H1 (cell line): ENCODE measurements at regions not wholly inside any gene's neighbourhood (a gene's known extent, or its start where the extent isn't known, plus 50 kb on each side); places are given as distances from the start of the nearest gene placed in this dataset.
"Not testable (repeated sequence)": the region's sequence is repeated elsewhere in the genome, so short reads cannot be mapped to it uniquely, and the experiment has no call there.

Experiments
- CTCF ChIA-PET: fragments of 300-600 bp; sonication (Branson Sonifier 250); formaldehyde crosslinking; loops from one replicate; lab custom pipeline; 2021; ENCODE audit not compliant: partially characterized antibody; lab: Charles Lee
- POLR2A ChIA-PET: fragments of 300-600 bp; sonication (Branson Sonifier 250); formaldehyde crosslinking; loops from one replicate; lab custom pipeline; 2021; ENCODE audit warnings: inconsistent platforms; ENCODE audit not compliant: partially characterized antibody; lab: Charles Lee
- DNase-seq, 2 experiments: peaks; one replicate each; pipeline versions ENCODE4 v3.0.0 to v3.0.0-alpha.2; 2010 to 2022; ENCODE audit warnings: low spot score in 2 of 2, low read depth in 1 of 2, mixed read lengths in 1 of 2
- FAIRE-seq: peaks from 2 replicates; lab custom pipeline; 2011; peaks lifted over from hg19 to GRCh38; lab: Jason Lieb, UNC
- H2AFZ ChIP-seq: 2 replicates; pipeline ENCODE4 v1.8.1; 2012; ENCODE audit warnings: low read length, inconsistent platforms
- H2AK5ac ChIP-seq: 2 replicates; pipeline ENCODE4 v1.6.1; 2013; ENCODE audit warnings: low read depth, low read length
- H2BK120ac ChIP-seq: replicated peaks from 2 replicates; pipeline ENCODE3; 2013; ENCODE audit warnings: low read depth, low read length, inconsistent platforms
- H2BK12ac ChIP-seq: 2 replicates; pipeline ENCODE4 v1.6.1; 2013; ENCODE audit warnings: low read depth, low read length
- H2BK15ac ChIP-seq: 2 replicates; pipeline ENCODE4 v1.6.1; 2013; ENCODE audit warnings: low read length
- H2BK20ac ChIP-seq: 2 replicates; pipeline ENCODE4 v1.6.1; 2013; ENCODE audit warnings: low read length
- H2BK5ac ChIP-seq: 2 replicates; pipeline ENCODE4 v1.6.1; 2013; ENCODE audit warnings: low read depth, low read length
- H3K14ac ChIP-seq: 2 replicates; pipeline ENCODE4 v1.6.1; 2013; ENCODE audit warnings: inconsistent platforms; ENCODE audit not compliant: insufficient read length
- H3K18ac ChIP-seq: 2 replicates; pipeline ENCODE4 v1.6.1; 2013; ENCODE audit warnings: low read length; ENCODE audit errors: extremely low read depth
- H3K23ac ChIP-seq: 2 replicates; pipeline ENCODE4 v1.6.1; 2013; ENCODE audit warnings: inconsistent platforms; ENCODE audit not compliant: insufficient read length
- H3K23me2 ChIP-seq: 2 replicates; pipeline ENCODE4 v1.6.1; 2013; ENCODE audit warnings: low read depth, low read length
- H3K27ac ChIP-seq: 2 replicates; pipeline ENCODE4 v1.6.1; 2011; ENCODE audit warnings: low read depth, low read length, inconsistent platforms
- H3K27me3 ChIP-seq, 4 experiments: replicated peaks in 1 of 4; 1 replicate in 1 of 4; 2 replicates in 3 of 4; pipeline versions ENCODE4 v1.6.1 to v1.8.1; 2011 to 2013; ENCODE audit warnings: low read length in 3 of 4, mild to moderate bottlenecking in 3 of 4, inconsistent platforms in 2 of 4, mixed read lengths in 2 of 4, moderate library complexity in 1 of 4; ENCODE audit not compliant: control insufficient read depth in 3 of 4, insufficient read depth in 3 of 4; ENCODE audit errors: extremely low read depth in 1 of 4
- H3K36me3 ChIP-seq, 4 experiments: 2 replicates each; pipeline versions ENCODE4 v1.6.1 to v1.8.1; 2011 to 2013; ENCODE audit warnings: mild to moderate bottlenecking in 4 of 4, low read length in 3 of 4, moderate library complexity in 2 of 4, control low read depth in 1 of 4, inconsistent platforms in 1 of 4; ENCODE audit not compliant: insufficient read depth in 4 of 4, control insufficient read depth in 2 of 4
- H3K4ac ChIP-seq: replicated peaks from 2 replicates; pipeline ENCODE3; 2013; ENCODE audit warnings: low read length, low read depth, mixed read lengths, inconsistent platforms; ENCODE audit not compliant: insufficient read length
- H3K4me1 ChIP-seq, 4 experiments: replicated peaks in 1 of 4; 1 replicate in 1 of 4; 2 replicates in 3 of 4; pipeline versions ENCODE4 v1.6.1 to v1.8.1; 2011 to 2013; ENCODE audit warnings: low read length in 3 of 4, inconsistent platforms in 2 of 4, mixed read lengths in 1 of 4; ENCODE audit not compliant: insufficient read depth in 4 of 4, control insufficient read depth in 3 of 4
- H3K4me2 ChIP-seq, 2 experiments: 2 replicates each; pipeline versions ENCODE4 v1.6.1 to v1.8.1; 2011 to 2013; ENCODE audit warnings: low read depth in 2 of 2, low read length in 2 of 2, control low read depth in 1 of 2, inconsistent platforms in 1 of 2, mild to moderate bottlenecking in 1 of 2; ENCODE audit not compliant: insufficient read depth in 1 of 2
- H3K4me3 ChIP-seq, 4 experiments: fragments of 200-600, 300-600 bp in 1 of 4; sonication (generic), shearing (Covaris generic), sonication (Bioruptor Twin) in 1 of 4; 2 replicates each; pipeline versions ENCODE4 v1.5.1 to v1.8.1; 2011 to 2016; ENCODE audit warnings: low read length in 4 of 4, low read depth in 3 of 4, control low read depth in 2 of 4, inconsistent platforms in 2 of 4, mild to moderate bottlenecking in 2 of 4, mixed read lengths in 1 of 4, moderate library complexity in 1 of 4; ENCODE audit not compliant: insufficient read depth in 2 of 4; ENCODE audit errors: extremely low read depth in 1 of 4
- H3K56ac ChIP-seq: replicated peaks from 2 replicates; pipeline ENCODE3; 2013; ENCODE audit warnings: low read depth, mild to moderate bottlenecking, mixed read lengths, low read length, inconsistent platforms; ENCODE audit not compliant: insufficient read length
- H3K79me1 ChIP-seq: 2 replicates; pipeline ENCODE4 v1.6.1; 2013; ENCODE audit warnings: low read depth, low read length, control low read depth
- H3K79me2 ChIP-seq, 2 experiments: 2 replicates each; pipeline versions ENCODE4 v1.6.1 to v1.8.1; 2012 to 2013; ENCODE audit warnings: low read length in 2 of 2, mild to moderate bottlenecking in 2 of 2, inconsistent platforms in 1 of 2; ENCODE audit not compliant: insufficient read depth in 2 of 2, control insufficient read depth in 1 of 2
- H3K9ac ChIP-seq, 4 experiments: replicated peaks in 1 of 4; 1 replicate in 1 of 4; 2 replicates in 3 of 4; pipeline versions ENCODE4 v1.6.1 to v1.8.1; 2011 to 2013; ENCODE audit warnings: low read depth in 3 of 4, low read length in 3 of 4, control low read depth in 2 of 4, mild to moderate bottlenecking in 2 of 4, moderate library complexity in 2 of 4, inconsistent platforms in 1 of 4; ENCODE audit errors: extremely low read depth in 1 of 4
- H3K9me3 ChIP-seq, 2 experiments: 2 replicates each; pipeline versions ENCODE4 v1.6.1 to v1.8.1; 2012 to 2013; ENCODE audit warnings: mild to moderate bottlenecking in 2 of 2, moderate library complexity in 2 of 2, control low read depth in 1 of 2, inconsistent platforms in 1 of 2, low read depth in 1 of 2, low read length in 1 of 2, mixed read lengths in 1 of 2; ENCODE audit not compliant: insufficient read depth in 2 of 2
- H4K20me1 ChIP-seq, 2 experiments: replicated peaks in 1 of 2; 2 replicates each; pipeline versions ENCODE3 to v1.8.1; 2011 to 2013; ENCODE audit warnings: inconsistent platforms in 2 of 2, low read length in 2 of 2, mild to moderate bottlenecking in 1 of 2; ENCODE audit not compliant: insufficient read depth in 2 of 2, control insufficient read depth in 1 of 2
- H4K5ac ChIP-seq: 2 replicates; pipeline ENCODE4 v1.6.1; 2013; ENCODE audit warnings: low read length, low read depth, mixed read lengths, inconsistent platforms; ENCODE audit not compliant: insufficient read length
- H4K8ac ChIP-seq: 2 replicates; pipeline ENCODE4 v1.8.0; 2013; ENCODE audit warnings: mild to moderate bottlenecking, moderate library complexity, low read length, inconsistent platforms; ENCODE audit not compliant: insufficient read depth; ENCODE audit errors: extremely low read depth
- H4K91ac ChIP-seq: replicated peaks from 2 replicates; pipeline ENCODE3; 2013; ENCODE audit warnings: low read length, mixed read lengths, inconsistent platforms; ENCODE audit not compliant: insufficient read length
- BRCA1 ChIP-seq: IDR thresholded peaks from 2 replicates; pipeline ENCODE4 v1.6.1; 2012; ENCODE audit warnings: low read depth, low read length, improper control_type of control experiment
- E2F6 ChIP-seq: IDR thresholded peaks from 2 replicates; pipeline ENCODE4 v1.6.1; 2012; ENCODE audit warnings: inconsistent platforms
- HDAC6 ChIP-seq: IDR thresholded peaks from one replicate; pipeline ENCODE4 v1.7.1; 2012; ENCODE audit warnings: low read depth, mild to moderate bottlenecking, inconsistent platforms, low read length, moderate library complexity
- RBBP5 ChIP-seq: IDR thresholded peaks from 2 replicates; pipeline ENCODE4 v1.7.1; 2012; ENCODE audit warnings: low read depth, mild to moderate bottlenecking, inconsistent platforms, low read length, moderate library complexity, borderline replicate concordance
- SIX5 ChIP-seq: IDR thresholded peaks from 2 replicates; pipeline ENCODE4 v1.6.1; 2011; ENCODE audit warnings: mild to moderate bottlenecking, low read depth, low read length
- SP4 ChIP-seq: IDR thresholded peaks from 2 replicates; pipeline ENCODE4 v1.6.1; 2012; ENCODE audit warnings: low read length, inconsistent platforms
- WGBS, 2 experiments: shearing (Covaris generic) in 1 of 2; methylation state at CpG; one replicate each; pipeline versions ENCODE4 v1.1.6 to v1.1.7; 2013 to 2015; ENCODE audit warnings: low lambda C conversion rate in 2 of 2, mixed read lengths in 2 of 2, inconsistent platforms in 1 of 2, low coverage in 1 of 2, missing lambda C conversion rate in 1 of 2; ENCODE audit not compliant: insufficient replicate concordance in 2 of 2, insufficient coverage in 1 of 2, insufficient read length in 1 of 2; ENCODE audit errors: extremely low coverage in 1 of 2, missing lambda C conversion rate in 1 of 2; 5-methylcytosine and 5-hydroxymethylcytosine counted together

- TF ChIP-seq SP4 (no peak), RBBP5 (no peak), E2F6 (no peak), HDAC6 (no peak), SIX5 (no peak), BRCA1 (no peak)
Observed at GRCh38 chr1:68777851-68778250, 281.0 kb upstream of the DEPDC1 start (continued).

- H2BK15ac ChIP-seq, FAIRE-seq, H2BK20ac ChIP-seq, DNase-seq, H3K18ac ChIP-seq, H3K23me2 ChIP-seq, H3K23ac ChIP-seq, H4K20me1 ChIP-seq, H4K8ac ChIP-seq, H3K4me2 ChIP-seq, H3K36me3 ChIP-seq, H3K4ac ChIP-seq, H3K4me3 ChIP-seq, H3K14ac ChIP-seq, H2BK5ac ChIP-seq, H3K27ac ChIP-seq, H2BK12ac ChIP-seq, H3K4me1 ChIP-seq, H3K27me3 ChIP-seq, H4K5ac ChIP-seq, CTCF ChIA-PET, H4K91ac ChIP-seq, H2BK120ac ChIP-seq, H3K79me1 ChIP-seq, H3K9ac ChIP-seq, H2AFZ ChIP-seq, H3K79me2 ChIP-seq, POLR2A ChIA-PET, H3K56ac ChIP-seq, H2AK5ac ChIP-seq: not testable (repeated sequence)
- H3K9me3 ChIP-seq, result peaks cover 6 to 18% of the 10 kb centered on the region in 2 experiments; a peak in 2 of 4 replicates
- WGBS, 2 experiments, result 87% methylated on average over 1 of the region's 1 CpG; no CpG with 5 or more reads in 1 of the 2 experiments
Observed at GRCh38 chr1:68779841-68780240, 283.0 kb upstream of the DEPDC1 start.
